ENCODE measurements at regions not wholly inside any gene's neighbourhood (a gene's known extent, or its start where the extent isn't known, plus 50 kb on each side); places are given as distances from the start of the nearest gene placed in this dataset.

DNA sequence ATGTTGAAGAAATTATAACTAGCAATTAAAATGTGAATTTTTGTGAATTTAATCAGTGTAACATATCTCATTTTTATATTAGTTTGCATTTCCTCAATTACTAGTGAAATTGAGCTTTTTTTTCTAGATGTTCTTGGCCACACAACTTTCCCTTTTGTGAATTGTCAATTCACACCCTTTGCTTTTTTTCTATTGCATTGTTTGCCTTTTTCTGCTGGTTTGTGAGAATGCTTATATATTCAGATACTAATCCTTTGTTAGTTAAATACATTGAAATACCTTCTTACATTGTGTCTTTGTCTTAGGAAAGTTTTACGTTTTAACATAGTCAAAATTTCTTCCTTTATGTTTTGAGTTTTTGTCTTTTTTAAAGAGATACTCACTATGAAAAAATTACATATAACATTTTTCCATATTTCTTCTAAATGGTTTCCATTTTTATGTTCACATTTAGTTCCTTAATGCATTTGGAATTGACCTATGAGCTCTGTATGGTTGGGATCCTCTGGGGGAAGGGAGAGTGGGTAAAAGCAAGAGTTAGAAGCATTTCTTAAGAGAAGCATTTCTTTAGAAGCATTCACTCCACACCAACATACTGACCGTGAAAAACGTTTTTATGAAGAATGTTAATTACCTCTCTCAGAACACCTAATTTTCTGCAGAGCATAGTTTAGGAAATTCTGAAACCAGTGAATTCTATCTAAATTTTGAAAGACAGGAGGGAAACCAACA is 126.0 kb downstream of the CAPZA3 start:
- Mint-ChIP-seq H3K4me3 (ENCODE audit: unreplicated experiment) (no peak overlapping the region), H3K27me3 (ENCODE audit: unreplicated experiment) (no peaks in the 10 kb centered on the region), H3K9me3 (ENCODE audit: unreplicated experiment) (no peaks in the 10 kb centered on the region), H3K27ac (ENCODE audit: unreplicated experiment) (no peak overlapping the region), H3K36me3 (ENCODE audit: low read depth, unreplicated experiment) (no peaks in the 10 kb centered on the region), H3K4me1 (ENCODE audit: unreplicated experiment) (peaks cover 9% of the 10 kb centered on the region)
- no peak for DNase-seq (ENCODE audit: low spot score)
- TF ChIP-seq CTCF (IDR thresholded peaks at IDR 0.05; ENCODE audit: unreplicated experiment): no peak

DNA sequence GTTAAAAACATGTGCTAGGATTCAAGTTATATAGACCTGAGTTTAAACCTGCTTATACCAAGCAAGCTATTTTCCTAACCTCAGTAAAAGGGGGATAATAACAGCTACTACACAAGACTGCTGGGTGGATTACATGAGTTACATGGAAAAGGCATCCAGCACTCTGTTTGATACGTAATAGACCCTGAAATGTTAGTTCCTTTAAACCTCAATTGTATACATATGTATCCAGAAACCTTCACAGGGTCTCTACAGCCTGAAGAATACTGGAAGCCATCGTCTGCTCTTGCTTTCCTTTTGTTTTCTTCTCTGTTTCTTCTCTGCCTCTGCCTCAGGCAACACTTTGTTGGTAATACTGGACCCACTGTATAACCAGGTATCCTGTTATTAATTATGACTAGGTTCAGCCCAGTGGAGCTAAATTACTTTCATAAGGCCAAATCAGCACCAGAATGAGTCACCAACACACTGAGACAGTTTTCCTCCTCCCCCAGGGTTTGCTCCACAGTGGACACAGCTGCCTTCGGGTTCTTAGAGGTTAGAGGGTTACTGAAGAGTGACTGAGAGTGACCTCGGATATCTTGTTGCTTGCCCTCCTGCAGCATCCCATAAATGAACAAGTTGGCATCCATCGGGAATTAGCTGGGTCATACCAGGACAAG is 127.1 kb downstream of the CAPZA3 start:
- H3K4me1 Mint-ChIP-seq (ENCODE audit: unreplicated experiment): peaks cover 2% of the 10 kb centered on the region
- no peak for TF ChIP-seq CTCF (IDR thresholded peaks at IDR 0.05; ENCODE audit: unreplicated experiment)
- H3K9me3 Mint-ChIP-seq (ENCODE audit: unreplicated experiment): no peaks in the 10 kb centered on the region
- H3K36me3 Mint-ChIP-seq (ENCODE audit: low read depth, unreplicated experiment): no peaks in the 10 kb centered on the region
- no peak for DNase-seq (ENCODE audit: low spot score)
- no peak overlapping the region for H3K4me3 Mint-ChIP-seq (ENCODE audit: unreplicated experiment)
- H3K27ac Mint-ChIP-seq (ENCODE audit: unreplicated experiment): no peak overlapping the region
- no peaks in the 10 kb centered on the region for H3K27me3 Mint-ChIP-seq (ENCODE audit: unreplicated experiment)

GRCh38 chr12:18868717-18869116 is 130.8 kb downstream of the CAPZA3 start:
- Mint-ChIP-seq H3K27ac (ENCODE audit: unreplicated experiment) (no peak overlapping the region), H3K36me3 (ENCODE audit: low read depth, unreplicated experiment) (no peaks in the 10 kb centered on the region), H3K4me3 (ENCODE audit: unreplicated experiment) (no peak overlapping the region), H3K9me3 (ENCODE audit: unreplicated experiment) (no peaks in the 10 kb centered on the region), H3K4me1 (ENCODE audit: unreplicated experiment) (no peaks in the 10 kb centered on the region), H3K27me3 (ENCODE audit: unreplicated experiment) (no peaks in the 10 kb centered on the region)
- TF ChIP-seq CTCF (IDR thresholded peaks at IDR 0.05; ENCODE audit: unreplicated experiment): no peak
- DNase-seq (ENCODE audit: low spot score): no peak

GRCh38 chr12:18872770-18873169 is 134.9 kb downstream of the CAPZA3 start:
- Mint-ChIP-seq H3K27me3 (ENCODE audit: unreplicated experiment) (no peaks in the 10 kb centered on the region), H3K4me1 (ENCODE audit: unreplicated experiment) (peaks cover 3% of the 10 kb centered on the region), H3K27ac (ENCODE audit: unreplicated experiment) (no peak overlapping the region), H3K36me3 (ENCODE audit: low read depth, unreplicated experiment) (no peaks in the 10 kb centered on the region), H3K9me3 (ENCODE audit: unreplicated experiment) (no peaks in the 10 kb centered on the region), H3K4me3 (ENCODE audit: unreplicated experiment) (no peak overlapping the region)
- no peak for TF ChIP-seq CTCF (IDR thresholded peaks at IDR 0.05; ENCODE audit: unreplicated experiment)
- no peak for DNase-seq (ENCODE audit: low spot score)

DNA sequence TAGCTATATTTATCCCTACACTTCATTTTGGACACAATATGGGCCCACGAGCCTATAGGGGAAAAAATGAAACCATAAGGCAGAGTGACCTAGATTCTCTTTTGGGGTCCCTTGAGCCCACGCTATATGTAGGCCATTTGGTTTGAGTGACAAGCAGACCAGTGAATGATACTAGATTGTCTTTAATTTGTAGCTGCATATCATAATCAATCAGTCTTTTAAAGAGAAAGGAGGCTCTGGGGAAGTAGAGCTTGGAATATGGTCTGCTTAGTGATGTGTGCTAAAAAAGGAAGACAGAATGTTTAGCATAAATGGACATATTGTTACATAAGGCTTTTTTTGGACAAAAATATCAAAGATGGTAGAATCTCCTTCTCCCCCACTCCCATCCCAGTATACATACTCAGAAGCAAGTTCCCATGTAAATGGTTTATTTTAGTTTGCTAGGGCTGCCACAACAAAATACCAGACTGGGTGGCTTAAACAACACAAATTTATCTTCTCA is 140.8 kb downstream of the CAPZA3 start:
- H3K36me3 Mint-ChIP-seq (ENCODE audit: low read depth, unreplicated experiment): no peaks in the 10 kb centered on the region
- no peaks in the 10 kb centered on the region for H3K9me3 Mint-ChIP-seq (ENCODE audit: unreplicated experiment)
- TF ChIP-seq CTCF (IDR thresholded peaks at IDR 0.05; ENCODE audit: unreplicated experiment): no peak
- no peak overlapping the region for H3K27ac Mint-ChIP-seq (ENCODE audit: unreplicated experiment)
- no peak for DNase-seq (ENCODE audit: low spot score)
- no peaks in the 10 kb centered on the region for H3K27me3 Mint-ChIP-seq (ENCODE audit: unreplicated experiment)
- no peak overlapping the region for H3K4me3 Mint-ChIP-seq (ENCODE audit: unreplicated experiment)
- peaks cover 3% of the 10 kb centered on the region for H3K4me1 Mint-ChIP-seq (ENCODE audit: unreplicated experiment)
